OCI-LY3 (cell line): ENCODE measurements at regions not wholly inside any gene's neighbourhood (a gene's known extent, or its start where the extent isn't known, plus 50 kb on each side); places are given as distances from the start of the nearest gene placed in this dataset.

ENCODE experiments used
- H2AFZ ChIP-seq: fragments of 200-600, 300-600 bp; shearing (Covaris generic); 2 replicates; pipeline ENCODE4 v1.6.0; 2014; ENCODE audit warnings: antibody characterized with exemption, low read depth, low read length
- H3K27ac ChIP-seq: fragments of 200-600, 300-600 bp; sonication (generic); 2 replicates; pipeline ENCODE4 v1.5.1; 2014; ENCODE audit warnings: mild to moderate bottlenecking, low read length, moderate library complexity, mixed read lengths
- H3K27me3 ChIP-seq: fragments of 200-600, 300-600 bp; sonication (generic); 2 replicates; pipeline ENCODE4 v1.6.1; 2014; ENCODE audit warnings: low read depth, low read length, mixed read lengths
- H3K36me3 ChIP-seq: fragments of 200-600, 300-600 bp; sonication (generic); replicated peaks from 2 replicates; pipeline ENCODE3; 2014; ENCODE audit warnings: low read depth, low read length, mixed read lengths
- H3K4me1 ChIP-seq: fragments of 300-600, 200-600 bp; sonication (generic); 2 replicates; pipeline ENCODE4 v1.6.1; 2014; ENCODE audit warnings: low read length, mixed read lengths
- H3K4me2 ChIP-seq: fragments of 200-600, 300-600 bp; sonication (generic); 2 replicates; pipeline ENCODE4 v1.6.1; 2014; ENCODE audit warnings: low read length, mixed read lengths
- H3K4me3 ChIP-seq: fragments of 300-600, 200-600 bp; sonication (generic); 2 replicates; pipeline ENCODE4 v1.5.1; 2014; ENCODE audit warnings: antibody characterized with exemption, mild to moderate bottlenecking, low read length, moderate library complexity
- H3K79me2 ChIP-seq: fragments of 300-600, 200-600 bp; shearing (Covaris generic); 2 replicates; pipeline ENCODE4 v1.6.1; 2014; ENCODE audit warnings: mild to moderate bottlenecking, low read length, mixed read lengths
- H3K9ac ChIP-seq: fragments of 300-600, 200-600 bp; shearing (Covaris generic); 2 replicates; pipeline ENCODE4 v1.6.0; 2014; ENCODE audit warnings: mild to moderate bottlenecking, low read length, moderate library complexity
- H3K9me3 ChIP-seq: fragments of 200-600, 300-600 bp; shearing (Covaris generic); 2 replicates; pipeline ENCODE4 v1.6.1; 2014; ENCODE audit warnings: low read length, mixed read lengths; ENCODE audit not compliant: insufficient read depth
- H4K20me1 ChIP-seq: fragments of 200-600, 300-600 bp; sonication (generic); 2 replicates; pipeline ENCODE4 v1.6.1; 2016; ENCODE audit warnings: low read length, mixed read lengths; ENCODE audit not compliant: insufficient read depth
- CTCF ChIP-seq: fragments of 200-600, 300-600 bp; sonication (generic); IDR thresholded peaks from 2 replicates; pipeline ENCODE4 v1.5.1; 2014; ENCODE audit warnings: antibody characterized with exemption, low read length, low read depth
- EZH2phosphoT487 ChIP-seq: fragments of 200-600 bp; shearing (Covaris generic); IDR thresholded peaks from 2 replicates; pipeline ENCODE4 v1.6.1; 2018; ENCODE audit warnings: antibody characterized with exemption, mixed run types, low read depth

- Histone ChIP-seq H2AFZ (no peak overlapping the region), H4K20me1 (no peaks in the 10 kb centered on the region), H3K27ac (no peak overlapping the region), H3K4me3 (no peak overlapping the region), H3K27me3 (peaks cover 15% of the 10 kb centered on the region; the same call in 1 of the 2 replicates), H3K9ac (no peak overlapping the region), H3K9me3 (no peaks in the 10 kb centered on the region), H3K4me1 (no peaks in the 10 kb centered on the region), H3K36me3 (no peaks in the 10 kb centered on the region), H3K79me2 (no peaks in the 10 kb centered on the region), H3K4me2 (no peak overlapping the region)
- TF ChIP-seq CTCF, result no peak
- no peak for TF ChIP-seq EZH2phosphoT487
These were observed 288.5 kb downstream of the FBXW7 start for GRCh38 chr4:152247271-152247975.

DNA sequence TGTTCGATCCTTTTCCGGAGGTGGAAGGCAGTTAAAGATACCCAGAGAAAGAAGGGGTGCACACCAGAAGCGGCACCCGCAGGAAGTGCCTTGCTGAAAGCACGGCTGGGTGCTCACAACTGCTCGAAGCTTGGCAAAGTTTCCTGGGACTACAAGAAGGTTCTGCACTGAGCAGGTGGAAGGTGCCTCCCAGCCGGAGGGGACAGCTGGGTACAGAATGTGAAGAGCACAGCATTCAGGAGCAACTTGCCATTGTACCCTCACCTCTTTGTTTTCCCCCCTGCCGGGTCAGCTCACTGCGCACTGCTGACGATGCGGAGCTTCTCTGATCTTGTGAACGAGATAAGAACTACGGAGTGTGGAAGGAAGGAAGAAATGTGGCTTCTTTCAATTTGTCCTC, 289.2 kb downstream of the FBXW7 start:
- Histone ChIP-seq H3K4me1 (no peaks in the 10 kb centered on the region), H3K9me3 (no peaks in the 10 kb centered on the region), H4K20me1 (no peaks in the 10 kb centered on the region), H3K4me3 (no peak overlapping the region), H2AFZ (no peak overlapping the region), H3K79me2 (no peaks in the 10 kb centered on the region), H3K36me3 (no peaks in the 10 kb centered on the region), H3K27me3 (peaks cover 15% of the 10 kb centered on the region; the same call in 1 of the 2 replicates), H3K9ac (no peak overlapping the region), H3K4me2 (no peak overlapping the region), H3K27ac (no peak overlapping the region)
- TF ChIP-seq EZH2phosphoT487 (no peak), CTCF (no peak)

DNA sequence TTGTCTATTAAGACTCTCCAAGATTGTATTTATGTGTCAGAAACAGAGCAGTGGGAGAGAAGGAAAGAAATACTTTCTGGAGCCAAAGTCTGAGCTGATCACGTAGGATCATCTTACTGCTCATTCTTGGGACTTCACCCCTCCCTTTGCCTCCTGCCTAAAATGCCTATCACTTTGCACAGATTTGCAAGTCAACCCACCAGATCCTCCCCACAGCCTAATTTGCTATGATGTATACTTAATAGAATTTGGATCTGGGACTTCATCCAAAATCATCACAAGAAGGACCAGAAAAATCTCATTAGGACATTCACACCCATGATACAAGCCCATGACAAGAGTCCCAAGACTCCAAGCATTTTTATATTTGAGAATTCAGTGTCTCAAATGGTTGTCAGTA, 290.2 kb downstream of the FBXW7 start:
- Histone ChIP-seq H3K9ac (no peak overlapping the region), H4K20me1 (no peaks in the 10 kb centered on the region), H3K27ac (no peak overlapping the region)

More for the DNA sequence above, 290.2 kb downstream of the FBXW7 start:
- 0 out of 2 replicates have a peak, but pooled peaks cover 4% of the 10 kb centered on the region for H3K9me3 ChIP-seq
- H3K27me3 ChIP-seq, result peaks cover 15% of the 10 kb centered on the region; the same call in 1 of the 2 replicates
- H3K4me2 ChIP-seq, result no peak overlapping the region
- H3K79me2 ChIP-seq, result no peaks in the 10 kb centered on the region
- no peak overlapping the region for H3K4me3 ChIP-seq
- H3K4me1 ChIP-seq, result peaks cover 1% of the 10 kb centered on the region
- H2AFZ ChIP-seq, result no peak overlapping the region
- no peaks in the 10 kb centered on the region for H3K36me3 ChIP-seq
- TF ChIP-seq CTCF, result no peak
- TF ChIP-seq EZH2phosphoT487, result no peak
